ENCODE measurements at regions not wholly inside any gene's neighbourhood (a gene's known extent, or its start where the extent isn't known, plus 50 kb on each side); places are given as distances from the start of the nearest gene placed in this dataset.

DNA sequence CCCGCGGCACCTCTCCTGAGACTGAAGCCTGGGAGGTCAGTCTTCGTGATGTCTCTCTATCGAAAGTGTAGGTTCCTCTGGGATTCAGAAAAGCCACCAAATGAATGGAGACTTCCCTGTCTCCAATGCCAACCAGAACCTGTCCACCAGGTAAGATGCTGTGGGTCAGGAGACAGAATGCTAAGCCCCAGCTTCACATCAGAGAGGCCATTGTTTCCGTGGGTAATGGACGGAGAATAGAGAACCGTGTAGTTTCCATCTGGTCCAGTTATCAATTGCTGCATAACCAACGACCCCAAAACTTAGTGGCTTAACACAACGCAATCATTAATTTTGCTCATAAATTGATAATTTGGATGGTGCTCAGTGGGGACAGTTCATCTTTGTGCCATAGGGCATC is 93.5 kb downstream of the DDX1 start:
- H3K36me3 ChIP-seq (ENCODE audit: control insufficient read depth, insufficient read depth, low read length), result no peaks in the 10 kb centered on the region
- H3K4me2 ChIP-seq (ENCODE audit: extremely low read depth, insufficient read depth, low read length), result no peak overlapping the region
- H3K9ac ChIP-seq (ENCODE audit: insufficient read depth, low read length), result no peak overlapping the region
- H3K27ac ChIP-seq (ENCODE audit: insufficient read depth, low read length), result no peak overlapping the region
- no peaks in the 10 kb centered on the region for H3K79me2 ChIP-seq (ENCODE audit: control insufficient read depth, insufficient read depth, low read length)
- H3K4me1 ChIP-seq (ENCODE audit: control insufficient read depth, extremely low read depth, insufficient read depth, low read length), result no peaks in the 10 kb centered on the region
- DNase-seq (ENCODE audit: low read depth in 2 of 2), result no peak
- TF ChIP-seq, protein P1, sequence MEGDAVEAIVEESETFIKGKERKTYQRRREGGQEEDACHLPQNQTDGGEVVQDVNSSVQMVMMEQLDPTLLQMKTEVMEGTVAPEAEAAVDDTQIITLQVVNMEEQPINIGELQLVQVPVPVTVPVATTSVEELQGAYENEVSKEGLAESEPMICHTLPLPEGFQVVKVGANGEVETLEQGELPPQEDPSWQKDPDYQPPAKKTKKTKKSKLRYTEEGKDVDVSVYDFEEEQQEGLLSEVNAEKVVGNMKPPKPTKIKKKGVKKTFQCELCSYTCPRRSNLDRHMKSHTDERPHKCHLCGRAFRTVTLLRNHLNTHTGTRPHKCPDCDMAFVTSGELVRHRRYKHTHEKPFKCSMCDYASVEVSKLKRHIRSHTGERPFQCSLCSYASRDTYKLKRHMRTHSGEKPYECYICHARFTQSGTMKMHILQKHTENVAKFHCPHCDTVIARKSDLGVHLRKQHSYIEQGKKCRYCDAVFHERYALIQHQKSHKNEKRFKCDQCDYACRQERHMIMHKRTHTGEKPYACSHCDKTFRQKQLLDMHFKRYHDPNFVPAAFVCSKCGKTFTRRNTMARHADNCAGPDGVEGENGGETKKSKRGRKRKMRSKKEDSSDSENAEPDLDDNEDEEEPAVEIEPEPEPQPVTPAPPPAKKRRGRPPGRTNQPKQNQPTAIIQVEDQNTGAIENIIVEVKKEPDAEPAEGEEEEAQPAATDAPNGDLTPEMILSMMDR (conservative IDR thresholded peaks at IDR 0.05 in 1 of 2, IDR thresholded peaks at IDR 0.05 in 1 of 2; ENCODE audit: low read depth in 1 of 2, low read length in 2 of 2), result no peak
- TF ChIP-seq EZH2 (IDR thresholded peaks at IDR 0.05; ENCODE audit: low read length, missing control alignments), result no peak
- no peak overlapping the region for H3K4me3 ChIP-seq (replicated peaks in 1 of 4; ENCODE audit: control extremely low read depth in 1 of 4, insufficient read depth in 1 of 4, low read depth in 3 of 4, low read length in 4 of 4)
- H3K9me3 ChIP-seq (ENCODE audit: control insufficient read depth, insufficient read depth, low read depth, low read length), result no peaks in the 10 kb centered on the region
- H4K20me1 ChIP-seq (ENCODE audit: control insufficient read depth, extremely low read depth, insufficient read depth, low read length), result no peaks in the 10 kb centered on the region
- H2AFZ ChIP-seq (ENCODE audit: low read length), result no peak overlapping the region
- no peaks in the 10 kb centered on the region for H3K27me3 ChIP-seq (ENCODE audit: control insufficient read depth, insufficient read depth, low read length)

DNA sequence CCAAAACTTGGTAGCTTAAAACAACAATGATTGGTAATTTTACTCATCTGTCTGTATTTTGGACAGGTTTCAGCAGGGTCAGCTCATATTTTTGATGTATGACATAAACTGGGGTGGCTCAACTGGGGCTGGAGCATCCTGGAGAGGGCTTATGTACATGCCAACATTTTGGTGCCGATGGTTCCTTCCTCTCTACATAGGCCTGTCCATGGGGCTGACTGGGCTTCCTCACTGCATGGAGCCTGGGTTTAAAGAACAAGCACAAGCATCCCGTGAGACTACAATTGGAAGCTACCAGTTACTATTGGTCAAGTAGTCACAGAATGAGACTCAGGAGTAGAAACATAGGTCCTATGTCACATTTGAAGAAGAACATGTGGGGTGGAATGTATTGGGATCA is 95.0 kb downstream of the DDX1 start:
- Histone ChIP-seq H3K9ac (ENCODE audit: insufficient read depth, low read length) (no peak overlapping the region), H4K20me1 (ENCODE audit: control insufficient read depth, extremely low read depth, insufficient read depth, low read length) (no peaks in the 10 kb centered on the region), H3K27ac (ENCODE audit: insufficient read depth, low read length) (no peak overlapping the region), H2AFZ (ENCODE audit: low read length) (no peak overlapping the region), H3K36me3 (ENCODE audit: control insufficient read depth, insufficient read depth, low read length) (no peaks in the 10 kb centered on the region), H3K4me3 (replicated peaks in 1 of 4; ENCODE audit: control extremely low read depth in 1 of 4, insufficient read depth in 1 of 4, low read depth in 3 of 4, low read length in 4 of 4) (no peak overlapping the region), H3K4me2 (ENCODE audit: extremely low read depth, insufficient read depth, low read length) (no peak overlapping the region), H3K27me3 (ENCODE audit: control insufficient read depth, insufficient read depth, low read length) (no peaks in the 10 kb centered on the region), H3K4me1 (ENCODE audit: control insufficient read depth, extremely low read depth, insufficient read depth, low read length) (no peaks in the 10 kb centered on the region), H3K79me2 (ENCODE audit: control insufficient read depth, insufficient read depth, low read length) (no peaks in the 10 kb centered on the region), H3K9me3 (ENCODE audit: control insufficient read depth, insufficient read depth, low read depth, low read length) (no peaks in the 10 kb centered on the region)
- DNase-seq (ENCODE audit: low read depth in 2 of 2), result no peak
- TF ChIP-seq EZH2 (IDR thresholded peaks at IDR 0.05; ENCODE audit: low read length, missing control alignments), result no peak
- TF ChIP-seq, protein P1 (conservative IDR thresholded peaks at IDR 0.05 in 1 of 2, IDR thresholded peaks at IDR 0.05 in 1 of 2; ENCODE audit: low read depth in 1 of 2, low read length in 2 of 2), result no peak

DNA sequence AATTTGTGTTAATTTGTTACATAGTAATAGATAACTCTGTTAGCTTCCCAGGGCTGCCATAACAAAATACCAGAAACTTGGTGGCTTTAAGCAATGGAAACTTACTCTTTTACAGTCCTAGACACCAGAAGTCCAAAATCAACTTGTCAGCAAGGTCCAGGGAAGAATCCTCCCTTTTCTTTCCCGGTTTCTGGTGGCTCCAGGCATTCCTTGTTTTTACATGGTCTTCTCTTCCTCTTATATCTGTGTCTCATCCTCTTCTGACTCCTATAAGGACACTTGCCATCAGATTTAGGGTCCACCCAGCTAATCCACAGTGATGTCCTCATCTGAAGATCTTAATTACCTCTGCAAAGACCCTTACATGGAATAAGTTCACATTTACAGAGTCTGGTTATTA is 95.6 kb downstream of the DDX1 start:
- H3K36me3 ChIP-seq (ENCODE audit: control insufficient read depth, insufficient read depth, low read length), result no peaks in the 10 kb centered on the region
- no peak overlapping the region for H3K4me3 ChIP-seq (replicated peaks in 1 of 4; ENCODE audit: control extremely low read depth in 1 of 4, insufficient read depth in 1 of 4, low read depth in 3 of 4, low read length in 4 of 4)
- no peaks in the 10 kb centered on the region for H3K79me2 ChIP-seq (ENCODE audit: control insufficient read depth, insufficient read depth, low read length)
- no peak for TF ChIP-seq EZH2 (IDR thresholded peaks at IDR 0.05; ENCODE audit: low read length, missing control alignments)
- H3K27me3 ChIP-seq (ENCODE audit: control insufficient read depth, insufficient read depth, low read length), result no peaks in the 10 kb centered on the region
- H2AFZ ChIP-seq (ENCODE audit: low read length), result no peak overlapping the region
- no peak overlapping the region for H3K4me2 ChIP-seq (ENCODE audit: extremely low read depth, insufficient read depth, low read length)
- H3K4me1 ChIP-seq (ENCODE audit: control insufficient read depth, extremely low read depth, insufficient read depth, low read length), result no peaks in the 10 kb centered on the region
- no peak for DNase-seq (ENCODE audit: low read depth in 2 of 2)
- H4K20me1 ChIP-seq (ENCODE audit: control insufficient read depth, extremely low read depth, insufficient read depth, low read length), result no peaks in the 10 kb centered on the region
- H3K27ac ChIP-seq (ENCODE audit: insufficient read depth, low read length), result no peak overlapping the region
- H3K9me3 ChIP-seq (ENCODE audit: control insufficient read depth, insufficient read depth, low read depth, low read length), result no peaks in the 10 kb centered on the region
- H3K9ac ChIP-seq (ENCODE audit: insufficient read depth, low read length), result no peak overlapping the region
